AG20443 (cell line): ENCODE measurements at regions not wholly inside any gene's neighbourhood (a gene's known extent, or its start where the extent isn't known, plus 50 kb on each side); places are given as distances from the start of the nearest gene placed in this dataset.

Source experiments
- DNase-seq: peaks from one replicate; pipeline ENCODE4 v3.0.0; 2012; ENCODE audit warnings: low spot score, mixed read lengths

- DNase-seq: peak; percentile 54
These were observed 529.8 kb upstream of the VRK2 start for GRCh38 chr2:57516698-57517340.

DNA sequence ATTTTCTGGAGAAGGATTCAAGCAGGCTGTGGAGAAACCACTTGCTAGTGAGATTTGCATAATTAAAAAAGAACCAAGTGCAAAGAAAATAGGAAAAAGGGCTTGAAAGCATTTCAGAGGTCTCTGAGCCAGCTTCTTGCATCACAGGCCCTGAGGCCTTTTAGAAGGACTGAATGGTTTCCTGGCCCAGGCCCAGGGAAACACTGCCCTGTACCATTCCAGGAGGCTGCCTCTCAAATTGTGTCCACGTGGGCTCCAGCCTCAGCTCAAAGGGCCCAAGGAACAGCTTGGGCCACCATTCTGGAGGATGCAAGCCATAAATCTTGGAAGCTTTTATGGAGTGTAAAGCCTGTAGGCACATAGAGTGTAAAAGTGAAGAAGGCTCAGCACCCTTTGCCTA, 523.3 kb upstream of the VRK2 start:
- DNase-seq: no peak

- no peak for DNase-seq
These were observed 518.9 kb upstream of the VRK2 start for GRCh38 chr2:57527685-57528084.

DNA sequence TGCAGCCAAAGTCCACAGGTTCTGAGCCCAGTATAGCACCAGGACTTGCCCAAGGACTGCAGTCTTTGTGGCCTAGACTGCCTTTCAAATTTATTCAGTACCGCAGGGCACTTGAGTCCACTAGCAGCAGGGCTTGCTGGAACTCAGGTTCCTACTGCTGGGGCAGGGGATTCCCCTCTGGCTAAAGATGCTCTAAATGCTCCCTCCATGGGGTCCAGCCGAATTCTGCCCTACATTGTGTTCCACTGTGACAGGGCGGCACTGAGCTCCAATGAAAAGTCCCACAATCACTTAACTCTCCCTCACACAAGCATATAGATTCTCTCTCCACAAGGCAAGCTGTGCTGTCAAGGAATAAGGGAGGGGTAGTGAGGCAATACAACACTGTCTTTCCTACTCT, 518.1 kb upstream of the VRK2 start:
- no peak for DNase-seq

DNA sequence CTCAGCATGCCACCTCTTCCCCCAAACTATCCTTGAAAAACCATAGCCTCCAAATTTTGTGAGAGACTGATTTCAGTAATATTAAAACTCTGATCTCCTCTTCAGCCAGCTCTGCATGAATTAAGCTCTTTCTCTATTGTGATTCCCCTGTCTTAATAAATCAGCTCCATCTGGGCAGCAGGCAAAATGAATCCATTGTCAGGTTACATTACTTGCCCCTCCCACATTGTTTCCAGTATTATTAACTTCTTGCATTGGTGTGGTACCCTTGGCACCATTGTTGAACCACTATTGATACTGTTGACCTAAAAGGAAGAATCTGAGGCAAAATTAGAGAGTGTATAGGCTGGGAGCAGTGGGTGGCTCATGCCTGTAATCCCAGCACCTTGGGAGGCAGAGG, 512.2 kb upstream of the VRK2 start:
- no peak for DNase-seq

- no peak for DNase-seq
These were observed 509.9 kb upstream of the VRK2 start for GRCh38 chr2:57536535-57537231.

DNA sequence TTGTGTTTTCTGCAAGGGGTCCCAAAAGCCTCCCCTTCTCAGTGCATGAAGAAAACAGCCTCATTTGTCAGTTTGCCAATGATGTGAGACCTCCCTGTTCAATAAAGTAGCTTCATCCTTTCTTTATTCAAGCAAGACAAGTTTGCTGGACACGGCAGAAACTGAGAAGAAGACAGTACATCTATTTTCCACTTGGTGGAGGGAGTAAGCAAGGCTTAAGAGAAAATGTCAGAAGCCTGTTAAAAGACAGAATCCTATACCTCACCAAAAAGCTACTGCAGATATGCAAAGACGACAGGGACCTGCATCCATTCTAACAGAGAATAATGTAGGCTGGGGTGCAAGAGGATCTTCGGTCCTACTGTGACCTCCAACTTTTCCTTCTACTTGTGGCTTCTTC, 506.8 kb upstream of the VRK2 start:
- DNase-seq: no peak

DNA sequence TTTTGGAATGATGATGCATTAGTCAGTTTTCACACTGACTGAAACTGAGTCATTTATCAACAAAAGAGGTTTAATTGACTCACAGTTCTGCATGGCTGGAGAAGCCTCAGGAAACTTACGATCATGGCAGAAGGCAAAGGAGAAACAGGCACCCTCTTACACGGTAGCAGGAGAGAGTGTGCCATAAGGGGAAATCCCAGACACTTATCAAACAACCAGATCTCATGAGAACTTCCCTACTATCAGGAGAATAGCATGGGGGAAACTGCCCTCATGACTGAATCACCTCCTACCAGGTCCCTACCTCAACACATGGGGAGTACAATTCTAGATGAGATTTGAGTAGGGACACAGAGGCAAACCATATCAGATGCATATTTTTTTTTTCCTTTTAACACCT, 504.5 kb upstream of the VRK2 start:
- no peak for DNase-seq

DNA sequence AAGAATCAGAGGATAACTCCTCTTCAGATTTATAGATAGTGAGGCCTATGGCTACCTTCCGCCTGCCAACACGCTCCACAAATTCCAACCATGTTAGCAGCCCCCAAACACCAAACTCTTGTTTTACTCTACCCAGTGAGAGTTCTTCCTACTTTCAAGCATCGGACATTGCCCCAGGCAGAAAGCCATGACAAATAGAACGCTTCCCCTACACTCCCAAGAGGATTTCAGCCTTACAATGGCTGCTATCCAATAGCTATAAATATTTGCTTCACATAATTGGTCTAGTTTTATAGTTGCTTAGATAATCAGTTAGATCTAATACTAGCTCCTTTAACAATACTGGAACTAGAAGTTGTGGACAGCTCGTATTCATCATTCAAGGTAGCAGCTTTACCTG, 503.4 kb upstream of the VRK2 start:
- DNase-seq: no peak

DNA sequence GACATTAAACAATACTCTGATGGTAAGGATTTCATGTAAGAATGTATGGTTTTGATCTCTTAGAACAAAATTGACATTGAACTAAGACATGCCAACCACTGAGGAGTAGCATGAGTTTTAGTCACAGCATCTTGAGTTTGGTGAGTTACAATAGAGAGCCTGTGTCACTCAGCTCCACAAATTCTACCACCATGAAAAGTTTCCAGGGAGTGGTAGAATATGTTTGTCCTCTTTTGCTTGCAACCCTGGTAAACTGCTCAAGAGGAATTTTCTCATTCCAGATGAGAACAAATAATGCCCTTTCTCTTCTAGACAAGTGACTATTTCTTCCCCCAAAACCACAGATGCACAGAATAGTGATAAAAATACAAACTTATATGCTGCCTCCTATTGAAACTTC, 502.0 kb upstream of the VRK2 start:
- no peak for DNase-seq

GRCh38 chr2:57546478-57546877, 500.1 kb upstream of the VRK2 start:
- DNase-seq: no peak

GRCh38 chr2:57549642-57550102, 496.9 kb upstream of the VRK2 start:
- peak; percentile 21 for DNase-seq

GRCh38 chr2:57550912-57551311, 495.7 kb upstream of the VRK2 start:
- no peak for DNase-seq

DNA sequence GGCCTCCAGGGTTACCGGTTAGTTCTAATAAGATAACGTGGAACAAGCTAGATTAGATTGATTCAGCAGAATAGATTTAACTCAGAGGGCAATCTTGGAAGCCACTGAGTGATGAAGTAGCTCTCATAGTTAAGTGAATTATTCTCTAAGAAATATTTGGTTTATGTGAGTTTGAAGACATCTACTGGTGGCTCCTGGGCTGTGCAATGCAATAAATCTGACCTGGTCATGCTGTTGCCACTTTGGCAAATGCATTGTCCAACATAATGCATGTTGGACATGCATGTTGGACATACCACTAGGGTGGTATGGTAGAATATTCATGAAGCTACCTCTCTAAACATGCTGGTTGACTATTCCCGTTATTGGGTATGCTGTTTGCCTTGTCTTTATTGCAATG, 493.7 kb upstream of the VRK2 start:
- no peak for DNase-seq

GRCh38 chr2:57554348-57554747, 492.3 kb upstream of the VRK2 start:
- DNase-seq: no peak

DNA sequence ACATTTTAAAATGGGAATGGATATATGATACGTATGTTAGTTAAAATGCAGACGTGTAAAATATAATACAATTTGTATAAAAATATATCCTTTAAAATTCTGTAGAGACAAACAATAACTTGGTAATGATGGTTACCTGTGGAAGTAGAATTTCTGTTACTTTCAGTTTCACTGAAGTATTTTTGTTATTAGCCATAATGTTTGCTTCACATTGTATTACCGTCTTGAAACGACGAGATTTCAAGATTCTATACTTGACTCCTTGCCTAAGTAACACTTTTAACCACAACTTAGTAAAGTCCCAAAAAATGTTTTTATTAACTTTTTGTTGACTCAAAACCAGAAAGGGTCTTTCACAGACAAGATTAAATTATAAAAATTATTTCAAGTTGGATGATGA, 488.3 kb upstream of the VRK2 start:
- no peak for DNase-seq

DNA sequence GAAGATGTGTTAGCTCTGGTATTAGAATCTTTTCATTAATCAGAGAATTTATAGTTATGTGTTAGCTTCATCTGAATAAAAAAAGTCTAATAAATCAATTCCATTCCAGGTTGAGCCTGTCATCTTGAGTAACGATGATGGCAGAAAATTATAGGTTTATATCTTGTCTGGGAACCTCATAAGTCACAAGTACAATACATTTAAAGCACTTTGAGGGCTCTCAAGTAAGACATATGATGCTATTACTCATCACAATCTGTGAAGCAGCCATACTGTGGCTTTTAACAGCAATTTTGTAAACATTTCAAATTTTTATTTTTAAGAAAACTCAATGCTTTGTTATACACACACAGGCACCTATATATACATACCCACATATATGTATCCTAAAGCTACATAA, 484.1 kb upstream of the VRK2 start:
- no peak for DNase-seq

DNA sequence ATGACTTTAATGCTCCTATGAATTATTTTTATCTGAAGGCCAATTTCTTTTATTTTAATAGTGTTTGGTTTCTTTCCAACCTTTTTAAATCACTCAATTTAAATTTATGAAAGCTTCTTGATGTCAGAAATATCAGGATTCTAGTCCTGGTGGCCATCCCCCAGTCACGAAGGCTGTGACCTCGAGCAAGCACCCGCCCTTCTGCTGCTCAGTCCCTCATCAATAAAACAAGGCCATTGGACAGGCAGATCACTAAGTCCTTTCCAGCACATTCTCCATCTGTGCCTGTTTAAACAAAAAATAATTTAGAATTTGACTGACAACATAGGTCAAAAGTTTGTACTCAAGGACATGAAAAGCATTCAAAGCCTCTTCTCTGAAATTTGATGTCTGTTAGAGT, 483.6 kb upstream of the VRK2 start:
- no peak for DNase-seq

GRCh38 chr2:57567245-57567644, 479.4 kb upstream of the VRK2 start:
- DNase-seq: no peak

DNA sequence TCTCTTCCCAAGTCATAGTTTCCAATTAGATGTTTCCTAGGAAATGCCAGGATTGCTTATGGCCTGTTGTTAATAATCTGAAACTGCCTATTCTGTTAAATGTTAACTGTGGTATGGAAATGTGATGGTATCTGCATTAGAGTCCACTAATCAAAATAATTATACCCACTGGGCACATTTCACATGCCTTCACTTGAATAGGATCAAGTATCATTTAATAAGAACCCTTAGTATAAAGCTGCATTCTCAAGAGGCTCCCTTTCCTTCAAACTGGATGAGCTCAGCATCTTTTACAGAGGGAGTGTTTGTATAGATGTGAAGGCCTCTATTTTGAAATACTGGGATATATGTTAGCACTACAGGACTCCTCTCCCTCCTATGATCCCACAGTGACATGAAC, 477.2 kb upstream of the VRK2 start:
- DNase-seq: no peak

DNA sequence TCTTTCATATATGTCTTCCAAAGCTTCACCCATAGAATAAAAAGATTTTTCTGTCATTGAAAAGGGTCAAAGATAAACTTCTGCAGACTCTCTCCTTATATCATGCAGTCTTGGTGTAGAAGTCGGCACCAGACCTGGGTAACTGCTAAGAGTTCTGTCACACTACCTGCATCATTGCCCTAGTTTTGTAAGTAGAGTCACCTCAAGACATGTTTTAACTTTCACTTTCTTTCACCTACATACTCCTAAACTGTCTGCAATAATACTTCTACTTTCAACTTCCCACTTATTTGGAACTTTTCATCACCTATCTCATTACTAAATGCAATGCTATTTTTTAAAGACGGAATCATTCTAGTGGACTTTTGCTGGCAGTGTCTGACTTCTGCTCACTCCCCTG, 475.6 kb upstream of the VRK2 start:
- no peak for DNase-seq

DNA sequence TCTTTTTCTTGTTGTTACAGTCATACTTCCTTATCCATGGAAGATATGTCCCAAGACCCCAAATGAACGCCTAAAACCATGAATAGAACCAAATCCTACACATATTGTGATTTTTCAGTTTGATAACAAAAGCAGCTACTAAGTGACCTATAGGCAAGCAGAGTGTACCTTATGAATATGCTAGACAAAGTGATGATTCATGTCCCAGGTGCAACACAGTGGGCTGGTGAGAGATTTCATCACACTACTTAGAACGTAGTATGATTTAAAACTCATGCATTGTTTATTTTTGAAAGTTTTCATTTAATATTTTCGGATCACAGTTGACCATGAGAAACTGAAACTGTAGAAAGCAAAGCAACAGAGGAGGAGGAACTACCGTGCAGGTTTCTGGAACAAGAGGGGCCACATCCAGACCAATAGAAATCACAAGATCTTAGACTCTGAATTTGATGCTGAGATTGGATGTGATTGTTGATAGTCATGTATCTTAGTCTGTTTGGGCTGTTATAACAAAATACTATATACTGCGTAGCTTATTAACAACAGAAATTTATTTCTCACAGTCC, 470.8 kb upstream of the VRK2 start:
- DNase-seq: no peak

DNA sequence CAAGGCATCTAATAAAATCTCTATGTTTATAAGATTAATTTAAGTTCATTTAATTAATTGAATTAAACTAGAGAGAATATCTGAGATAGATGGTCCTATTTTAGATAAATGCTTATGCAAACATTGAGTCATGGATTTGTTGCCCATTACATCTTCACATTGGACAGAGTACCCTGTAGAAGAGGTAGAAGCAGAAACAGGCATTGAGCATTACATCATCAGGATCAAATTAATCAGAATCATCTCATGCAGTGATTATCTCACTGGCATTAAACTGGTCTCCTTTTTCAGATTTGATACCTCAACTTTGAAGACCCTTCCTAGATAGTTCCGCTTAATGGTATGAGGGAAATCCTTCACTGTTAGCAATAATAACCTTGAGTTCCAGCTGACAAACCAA, 469.6 kb upstream of the VRK2 start:
- DNase-seq: no peak

- DNase-seq: no peak
These were observed 448.7 kb upstream of the VRK2 start for GRCh38 chr2:57597940-57598339.
